Osteoblast (primary cell): ENCODE measurements at regions not wholly inside any gene's neighbourhood (a gene's known extent, or its start where the extent isn't known, plus 50 kb on each side); places are given as distances from the start of the nearest gene placed in this dataset.

Experiments used
- DNase-seq: peaks from one replicate; pipeline ENCODE4 v3.0.0; 2011; ENCODE audit warnings: low spot score, mixed read lengths; ENCODE audit not compliant: insufficient read length; ENCODE audit errors: missing footprints
- H2AFZ ChIP-seq: 2 replicates; pipeline ENCODE4 v1.6.0; 2011; ENCODE audit warnings: mild to moderate bottlenecking, low read length
- H3K27ac ChIP-seq: 2 replicates; pipeline ENCODE4 v1.5.1; 2011; ENCODE audit warnings: mild to moderate bottlenecking, low read depth, low read length, moderate library complexity
- H3K27me3 ChIP-seq: 2 replicates; pipeline ENCODE4 v1.6.0; 2012; ENCODE audit warnings: mild to moderate bottlenecking, control low read depth, inconsistent platforms, low read length, moderate library complexity; ENCODE audit not compliant: insufficient read depth
- H3K36me3 ChIP-seq: 2 replicates; pipeline ENCODE4 v1.5.1; 2011; ENCODE audit warnings: mild to moderate bottlenecking, low read length, control low read depth, moderate library complexity; ENCODE audit not compliant: insufficient read depth
- H3K4me1 ChIP-seq: 2 replicates; pipeline ENCODE4 v1.5.1; 2011; ENCODE audit warnings: mild to moderate bottlenecking, low read length, control low read depth, moderate library complexity; ENCODE audit not compliant: insufficient read depth
- H3K4me2 ChIP-seq: 2 replicates; pipeline ENCODE4 v1.6.0; 2011; ENCODE audit warnings: mild to moderate bottlenecking, low read length; ENCODE audit not compliant: insufficient read depth
- H3K4me3 ChIP-seq: fragments of 200-600 bp; sonication (generic); 3 replicates; pipeline ENCODE4 v1.5.1; 2012; ENCODE audit warnings: mild to moderate bottlenecking, low read length, inconsistent platforms; ENCODE audit not compliant: insufficient read depth
- H3K79me2 ChIP-seq: 2 replicates; pipeline ENCODE4 v1.6.0; 2012; ENCODE audit warnings: mild to moderate bottlenecking, low read length, control low read depth, inconsistent platforms; ENCODE audit not compliant: insufficient read depth
- H3K9me3 ChIP-seq: 2 replicates; pipeline ENCODE4 v1.5.1; 2011; ENCODE audit warnings: low read depth, low read length, control low read depth
- H4K20me1 ChIP-seq: 2 replicates; pipeline ENCODE4 v1.6.0; 2012; ENCODE audit warnings: mild to moderate bottlenecking, low read length, control low read depth; ENCODE audit not compliant: insufficient read depth
- CTCF ChIP-seq: IDR thresholded peaks from 2 replicates; pipeline ENCODE4 v1.5.1; 2011; ENCODE audit warnings: mild to moderate bottlenecking, low read depth, low read length, moderate library complexity; ENCODE audit errors: extremely low read depth

GRCh38 chr1:227454686-227455085, 108.7 kb upstream of the ZNF678 start:
- no peaks in the 10 kb centered on the region for H3K4me1 ChIP-seq
- H3K27me3 ChIP-seq, result peaks cover 17% of the 10 kb centered on the region
- H2AFZ ChIP-seq, result no peak overlapping the region
- H3K4me2 ChIP-seq, result no peak overlapping the region
- no peaks in the 10 kb centered on the region for H3K79me2 ChIP-seq
- H3K27ac ChIP-seq, result no peak overlapping the region
- no peak for TF ChIP-seq CTCF
- H3K4me3 ChIP-seq, result no peak overlapping the region
- no peaks in the 10 kb centered on the region for H4K20me1 ChIP-seq
- no peak for DNase-seq
- H3K36me3 ChIP-seq, result no peaks in the 10 kb centered on the region
- no peaks in the 10 kb centered on the region for H3K9me3 ChIP-seq

GRCh38 chr1:227453631-227454355, 109.6 kb upstream of the ZNF678 start:
- no peak for TF ChIP-seq CTCF
- Histone ChIP-seq H3K4me1 (no peaks in the 10 kb centered on the region), H2AFZ (no peak overlapping the region), H3K4me2 (no peak overlapping the region), H4K20me1 (no peaks in the 10 kb centered on the region), H3K79me2 (no peaks in the 10 kb centered on the region), H3K9me3 (no peaks in the 10 kb centered on the region), H3K27ac (no peak overlapping the region), H3K36me3 (no peaks in the 10 kb centered on the region), H3K4me3 (no peak overlapping the region), H3K27me3 (peaks cover 17% of the 10 kb centered on the region)
- DNase-seq, result no peak

- DNase-seq, result no peak
- H4K20me1 ChIP-seq, result no peaks in the 10 kb centered on the region
- peaks cover 22% of the 10 kb centered on the region for H3K27me3 ChIP-seq
- no peak overlapping the region for H3K4me2 ChIP-seq
- H3K4me1 ChIP-seq, result peaks cover 5% of the 10 kb centered on the region
- no peaks in the 10 kb centered on the region for H3K79me2 ChIP-seq
- no peak overlapping the region for H3K4me3 ChIP-seq
- no peaks in the 10 kb centered on the region for H3K36me3 ChIP-seq
- no peak for TF ChIP-seq CTCF
- no peak overlapping the region for H2AFZ ChIP-seq
- H3K27ac ChIP-seq, result no peak overlapping the region
- no peaks in the 10 kb centered on the region for H3K9me3 ChIP-seq
Measured at GRCh38 chr1:227451954-227452353, 111.4 kb upstream of the ZNF678 start.

GRCh38 chr1:227451057-227451456, 112.3 kb upstream of the ZNF678 start:
- H3K9me3 ChIP-seq, result no peaks in the 10 kb centered on the region
- H3K4me1 ChIP-seq, result peaks cover 5% of the 10 kb centered on the region
- DNase-seq, result no peak
- no peak overlapping the region for H3K27ac ChIP-seq
- H3K79me2 ChIP-seq, result no peaks in the 10 kb centered on the region
- H3K27me3 ChIP-seq, result peaks cover 21% of the 10 kb centered on the region
- no peaks in the 10 kb centered on the region for H3K36me3 ChIP-seq
- H3K4me2 ChIP-seq, result no peak overlapping the region
- TF ChIP-seq CTCF, result no peak
- H2AFZ ChIP-seq, result no peak overlapping the region
- H3K4me3 ChIP-seq, result no peak overlapping the region
- no peaks in the 10 kb centered on the region for H4K20me1 ChIP-seq
